ENCODE measurements at regions not wholly inside any gene's neighbourhood (a gene's known extent, or its start where the extent isn't known, plus 50 kb on each side); places are given as distances from the start of the nearest gene placed in this dataset.

DNA sequence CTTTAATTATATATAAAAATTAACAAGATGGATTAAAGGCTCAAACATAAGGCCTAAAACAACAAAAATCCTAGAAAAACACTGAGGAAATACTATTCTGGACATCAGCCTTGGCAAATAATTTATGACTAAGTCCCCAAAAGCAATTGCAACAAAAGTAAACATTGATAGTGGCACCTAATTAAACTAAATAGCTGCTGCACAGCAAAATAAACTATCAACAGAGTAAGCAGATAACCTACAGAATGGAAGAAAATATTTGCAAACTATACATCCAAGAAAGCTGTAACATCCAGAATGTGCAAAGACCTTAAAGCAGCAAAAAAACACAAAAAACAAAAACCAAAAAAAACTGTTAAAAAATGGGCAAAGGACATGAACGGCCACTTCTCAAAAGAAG, 384.0 kb upstream of the SEMA3D start:
- Histone ChIP-seq H3K27me3 (no peaks in the 10 kb centered on the region), H3K9me3 (no peaks in the 10 kb centered on the region), H3K36me3 (no peaks in the 10 kb centered on the region), H3K27ac (no peak overlapping the region), H3K4me1 (no peaks in the 10 kb centered on the region), H3K4me3 (replicated peaks in 1 of 3) (no peak overlapping the region)
- WGBS, 2 donors: 69 to 91% methylated on average over 1 of the region's 1 CpG
- no peak for TF ChIP-seq CTCF (IDR thresholded peaks at IDR 0.05)
- no peak for TF ChIP-seq POLR2A (IDR thresholded peaks at IDR 0.05)
- DNase-seq: no peak
- intact Hi-C loops (cut with DNase I): no loop called here

DNA sequence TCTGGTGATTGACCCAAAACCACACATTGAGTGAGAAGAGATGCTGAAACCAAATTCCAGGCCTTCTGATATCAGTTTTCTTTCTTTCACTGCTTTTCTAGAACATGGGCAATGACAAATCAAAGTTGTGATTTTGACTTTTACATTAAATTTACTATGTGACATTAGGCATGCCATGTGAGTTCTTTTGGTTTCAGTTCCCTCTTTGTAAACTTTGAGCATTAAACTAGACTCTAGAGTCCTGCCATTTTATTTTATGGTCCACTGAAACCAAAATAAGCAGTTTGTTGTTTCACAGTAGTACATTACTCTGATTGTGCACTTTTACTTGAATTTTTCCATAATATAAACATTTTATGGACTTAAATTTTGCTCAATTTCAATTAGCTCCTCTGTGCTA, 381.1 kb upstream of the SEMA3D start:
- no peak for DNase-seq
- Histone ChIP-seq H3K27me3 (no peaks in the 10 kb centered on the region), H3K9me3 (no peaks in the 10 kb centered on the region), H3K36me3 (no peaks in the 10 kb centered on the region), H3K4me3 (replicated peaks in 1 of 3) (no peak overlapping the region), H3K27ac (no peak overlapping the region), H3K4me1 (no peaks in the 10 kb centered on the region)
- TF ChIP-seq POLR2A (IDR thresholded peaks at IDR 0.05): no peak
- no peak for TF ChIP-seq CTCF (IDR thresholded peaks at IDR 0.05)
- intact Hi-C loops (cut with DNase I): no loop called here

DNA sequence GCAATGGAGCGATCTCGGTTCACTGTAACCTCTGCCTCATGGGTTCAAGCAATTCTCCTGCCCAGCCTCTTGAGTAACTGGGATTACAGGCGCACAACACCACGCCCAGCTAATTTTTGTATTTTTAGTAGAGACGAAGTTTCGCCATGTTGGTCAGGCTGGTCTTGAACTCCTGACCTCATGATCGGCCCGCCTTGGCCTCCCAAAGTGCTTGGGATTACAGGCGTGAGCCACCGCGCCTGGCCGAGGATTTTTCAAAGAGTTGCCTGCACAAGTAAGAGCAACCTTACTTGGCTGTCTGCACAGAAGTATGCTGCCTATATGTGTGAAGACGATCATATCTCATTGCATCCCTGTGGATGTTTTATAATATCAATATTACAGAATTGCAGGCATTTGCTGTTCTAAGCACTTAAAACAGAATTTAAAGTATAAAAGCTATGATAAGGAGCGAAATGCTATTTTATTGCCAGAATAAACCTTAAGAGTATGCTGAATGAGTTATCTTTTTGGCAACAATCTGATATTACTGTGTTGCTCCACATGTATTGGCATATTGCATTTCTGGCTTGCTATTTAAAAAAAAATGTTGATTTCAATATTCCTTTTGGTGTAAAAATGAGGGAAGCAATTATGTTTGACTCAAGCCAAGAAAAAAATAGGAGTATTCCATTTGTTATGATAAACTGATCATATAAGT, 379.4 kb upstream of the SEMA3D start:
- TF ChIP-seq CTCF (IDR thresholded peaks at IDR 0.05): no peak
- TF ChIP-seq POLR2A (IDR thresholded peaks at IDR 0.05): no peak
- no peaks in the 10 kb centered on the region for H3K36me3 ChIP-seq
- intact Hi-C loops (cut with DNase I): no loop called here
- H3K4me1 ChIP-seq: no peaks in the 10 kb centered on the region
- no peaks in the 10 kb centered on the region for H3K27me3 ChIP-seq
- no peaks in the 10 kb centered on the region for H3K9me3 ChIP-seq
- WGBS, 2 donors: 80 to 84% methylated on average over 14 of the region's 14 CpGs
- no peak for DNase-seq
- H3K4me3 ChIP-seq (replicated peaks in 1 of 3): no peak overlapping the region
- H3K27ac ChIP-seq: no peak overlapping the region

DNA sequence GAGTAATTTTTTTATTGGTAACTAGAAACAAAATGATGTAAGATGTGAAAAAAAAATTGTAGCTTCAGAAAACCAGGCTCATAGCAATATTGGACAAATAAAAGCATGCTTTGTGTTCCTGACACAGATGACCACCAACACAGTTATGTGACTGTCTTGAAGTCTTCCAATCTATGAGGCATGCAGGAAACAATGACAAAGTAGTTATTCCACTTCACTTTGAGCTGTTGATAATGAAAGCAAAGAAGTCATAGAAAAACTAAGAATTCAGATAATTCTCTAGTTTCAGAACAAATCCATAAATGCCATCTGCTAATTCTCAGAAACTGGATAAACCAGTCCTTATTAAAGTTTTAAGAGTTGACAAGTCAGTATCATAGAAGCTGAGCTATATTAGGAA, 378.4 kb upstream of the SEMA3D start:
- no peaks in the 10 kb centered on the region for H3K36me3 ChIP-seq
- H3K27me3 ChIP-seq: no peaks in the 10 kb centered on the region
- intact Hi-C loops (cut with DNase I): no loop called here
- H3K9me3 ChIP-seq: no peaks in the 10 kb centered on the region
- no peak for DNase-seq
- no peak overlapping the region for H3K27ac ChIP-seq
- H3K4me1 ChIP-seq: no peaks in the 10 kb centered on the region
- TF ChIP-seq POLR2A (IDR thresholded peaks at IDR 0.05) (no peak), CTCF (IDR thresholded peaks at IDR 0.05) (no peak)
- H3K4me3 ChIP-seq (replicated peaks in 1 of 3): no peak overlapping the region

DNA sequence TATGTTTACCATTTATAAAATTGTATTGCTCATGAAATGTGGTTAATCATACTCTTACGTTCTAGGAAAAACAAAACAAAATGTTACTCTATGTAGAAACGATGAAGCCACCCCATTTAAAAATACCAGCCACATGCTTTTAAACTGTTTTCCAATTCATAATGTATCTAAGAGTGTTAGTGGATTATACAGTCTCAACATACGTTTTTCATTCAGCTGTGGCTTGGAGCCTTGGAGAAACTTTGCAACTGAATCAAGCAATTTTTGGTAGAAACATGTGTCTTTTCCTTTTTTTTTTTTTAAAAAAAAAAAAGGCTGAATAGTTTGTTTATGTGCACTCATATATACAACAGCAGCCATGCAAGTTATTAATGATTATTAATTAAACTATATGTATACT, 378.0 kb upstream of the SEMA3D start:
- no peak for TF ChIP-seq CTCF (IDR thresholded peaks at IDR 0.05)
- no peak for TF ChIP-seq POLR2A (IDR thresholded peaks at IDR 0.05)
- Histone ChIP-seq H3K27ac (no peak overlapping the region), H3K4me1 (no peaks in the 10 kb centered on the region), H3K4me3 (replicated peaks in 1 of 3) (no peak overlapping the region), H3K9me3 (no peaks in the 10 kb centered on the region), H3K27me3 (no peaks in the 10 kb centered on the region), H3K36me3 (no peaks in the 10 kb centered on the region)
- 70 to 73% methylated on average over 3 of the region's 3 CpGs for WGBS, 2 donors
- no peak for DNase-seq
- intact Hi-C loops (cut with DNase I): no loop called here
